ENCODE measurements at regions not wholly inside any gene's neighbourhood (a gene's known extent, or its start where the extent isn't known, plus 50 kb on each side); places are given as distances from the start of the nearest gene placed in this dataset.
"Not testable (repeated sequence)": the region's sequence is repeated elsewhere in the genome, so short reads cannot be mapped to it uniquely, and the experiment has no call there.

GRCh38 chr7:119630406-119630969, 642.5 kb upstream of the KCND2 start:
- TF ChIP-seq ZFX (IDR thresholded peaks at IDR 0.05; ENCODE audit: borderline replicate concordance) = no peak
- TF ChIP-seq, protein P1, sequence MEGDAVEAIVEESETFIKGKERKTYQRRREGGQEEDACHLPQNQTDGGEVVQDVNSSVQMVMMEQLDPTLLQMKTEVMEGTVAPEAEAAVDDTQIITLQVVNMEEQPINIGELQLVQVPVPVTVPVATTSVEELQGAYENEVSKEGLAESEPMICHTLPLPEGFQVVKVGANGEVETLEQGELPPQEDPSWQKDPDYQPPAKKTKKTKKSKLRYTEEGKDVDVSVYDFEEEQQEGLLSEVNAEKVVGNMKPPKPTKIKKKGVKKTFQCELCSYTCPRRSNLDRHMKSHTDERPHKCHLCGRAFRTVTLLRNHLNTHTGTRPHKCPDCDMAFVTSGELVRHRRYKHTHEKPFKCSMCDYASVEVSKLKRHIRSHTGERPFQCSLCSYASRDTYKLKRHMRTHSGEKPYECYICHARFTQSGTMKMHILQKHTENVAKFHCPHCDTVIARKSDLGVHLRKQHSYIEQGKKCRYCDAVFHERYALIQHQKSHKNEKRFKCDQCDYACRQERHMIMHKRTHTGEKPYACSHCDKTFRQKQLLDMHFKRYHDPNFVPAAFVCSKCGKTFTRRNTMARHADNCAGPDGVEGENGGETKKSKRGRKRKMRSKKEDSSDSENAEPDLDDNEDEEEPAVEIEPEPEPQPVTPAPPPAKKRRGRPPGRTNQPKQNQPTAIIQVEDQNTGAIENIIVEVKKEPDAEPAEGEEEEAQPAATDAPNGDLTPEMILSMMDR (IDR thresholded peaks at IDR 0.05) = no peak
- no peak overlapping the region for H3K27ac ChIP-seq

DNA sequence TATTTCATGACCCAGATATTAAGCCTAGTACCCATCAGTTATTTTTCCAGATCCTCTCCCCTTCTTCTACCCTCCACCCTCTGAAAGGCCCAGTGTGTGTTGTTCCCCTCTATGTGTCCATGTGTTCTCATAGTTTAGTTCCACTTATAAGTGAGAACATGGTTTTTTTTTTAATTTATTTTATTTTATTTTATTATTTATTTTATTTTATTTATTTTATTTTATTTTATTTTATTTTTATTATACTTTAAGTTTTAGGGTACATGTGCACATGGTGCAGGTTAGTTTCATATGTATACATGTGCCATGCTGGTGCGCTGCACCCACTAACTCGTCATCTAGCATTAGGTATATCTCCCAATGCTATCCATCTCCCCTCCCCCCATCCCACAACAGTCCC, 639.2 kb upstream of the KCND2 start:
- H3K27ac ChIP-seq = not testable (repeated sequence)

- TF ChIP-seq ZFX (IDR thresholded peaks at IDR 0.05; ENCODE audit: borderline replicate concordance) = no peak
- TF ChIP-seq, protein P1 (IDR thresholded peaks at IDR 0.05) = no peak
- no peak overlapping the region for H3K27ac ChIP-seq
Observed at GRCh38 chr7:119640326-119640725, 632.6 kb upstream of the KCND2 start.

GRCh38 chr7:119640861-119641260, 632.1 kb upstream of the KCND2 start:
- no peak overlapping the region for H3K27ac ChIP-seq
- TF ChIP-seq, protein P1 (IDR thresholded peaks at IDR 0.05) = no peak
- no peak for TF ChIP-seq ZFX (IDR thresholded peaks at IDR 0.05; ENCODE audit: borderline replicate concordance)

DNA sequence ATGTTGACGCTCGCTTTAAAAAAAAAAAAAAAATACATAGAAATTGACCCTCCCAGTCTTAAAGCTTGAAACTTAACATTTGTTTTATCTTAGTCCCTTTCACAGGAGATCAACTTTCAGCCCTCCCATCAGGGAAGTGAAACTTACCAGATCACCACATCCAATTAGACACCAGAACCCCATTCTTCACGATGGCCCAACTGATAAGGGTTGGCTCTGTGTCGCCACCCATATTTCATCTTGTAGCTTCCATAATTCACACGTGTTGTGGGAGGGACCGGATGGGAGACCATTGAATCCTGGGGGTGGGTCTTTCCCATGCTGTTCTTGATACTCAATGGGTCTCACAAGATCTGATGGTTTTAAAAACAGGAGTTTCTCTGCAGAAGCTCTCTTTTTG, 629.4 kb upstream of the KCND2 start:
- no peak overlapping the region for H3K27ac ChIP-seq
- TF ChIP-seq, protein P1 (IDR thresholded peaks at IDR 0.05) = no peak
- no peak for TF ChIP-seq ZFX (IDR thresholded peaks at IDR 0.05; ENCODE audit: borderline replicate concordance)

- no peak for TF ChIP-seq ZFX (IDR thresholded peaks at IDR 0.05; ENCODE audit: borderline replicate concordance)
- TF ChIP-seq, protein P1 (IDR thresholded peaks at IDR 0.05) = no peak
Observed at GRCh38 chr7:119647286-119647685, 625.7 kb upstream of the KCND2 start.

GRCh38 chr7:119648752-119649151, 624.2 kb upstream of the KCND2 start:
- not testable (repeated sequence) for H3K27ac ChIP-seq

More at GRCh38 chr7:119647286-119647685, 625.7 kb upstream of the KCND2 start:
- no peak overlapping the region for H3K27ac ChIP-seq

GRCh38 chr7:119660080-119660479, 612.9 kb upstream of the KCND2 start:
- H3K27ac ChIP-seq = no peak overlapping the region
- TF ChIP-seq, protein P1 (IDR thresholded peaks at IDR 0.05) = no peak
- no peak for TF ChIP-seq ZFX (IDR thresholded peaks at IDR 0.05; ENCODE audit: borderline replicate concordance)

Measured in 22Rv1 (cell line).